ENCODE measurements at regions not wholly inside any gene's neighbourhood (a gene's known extent, or its start where the extent isn't known, plus 50 kb on each side); places are given as distances from the start of the nearest gene placed in this dataset.

- no peaks in the 10 kb centered on the region for H3K4me1 ChIP-seq (ENCODE audit: control insufficient read depth in 2 of 2, insufficient read depth in 2 of 2, low read length in 2 of 2)
- no peak overlapping the region for H3K9ac ChIP-seq (ENCODE audit: low read depth in 1 of 2, low read length in 2 of 2)
- H3K4me3 ChIP-seq (ENCODE audit: low read length in 2 of 2), result no peak overlapping the region
- H3K9me3 ChIP-seq (ENCODE audit: control insufficient read depth in 2 of 2, low read length in 2 of 2), result no peaks in the 10 kb centered on the region
- no peak overlapping the region for H3K27ac ChIP-seq (ENCODE audit: low read depth in 2 of 2, low read length in 2 of 2)
- peaks cover 3 to 9% of the 10 kb centered on the region in 2 donors for H3K27me3 ChIP-seq (ENCODE audit: control insufficient read depth in 2 of 2, insufficient read depth in 2 of 2, low read length in 2 of 2)
- no peaks in the 10 kb centered on the region for H3K36me3 ChIP-seq (ENCODE audit: control insufficient read depth in 2 of 2, insufficient read depth in 2 of 2, low read length in 2 of 2)
Observed at GRCh38 chr1:36733748-36734147, 251.0 kb upstream of the CSF3R start.

- Histone ChIP-seq H3K27ac (ENCODE audit: low read depth in 2 of 2, low read length in 2 of 2) (no peak overlapping the region), H3K27me3 (ENCODE audit: control insufficient read depth in 2 of 2, insufficient read depth in 2 of 2, low read length in 2 of 2) (peaks cover 0 to 4% of the 10 kb centered on the region in 2 donors), H3K9me3 (ENCODE audit: control insufficient read depth in 2 of 2, low read length in 2 of 2) (no peaks in the 10 kb centered on the region), H3K9ac (ENCODE audit: low read depth in 1 of 2, low read length in 2 of 2) (no peak overlapping the region), H3K4me3 (ENCODE audit: low read length in 2 of 2) (no peak overlapping the region), H3K4me1 (ENCODE audit: control insufficient read depth in 2 of 2, insufficient read depth in 2 of 2, low read length in 2 of 2) (no peaks in the 10 kb centered on the region), H3K36me3 (ENCODE audit: control insufficient read depth in 2 of 2, insufficient read depth in 2 of 2, low read length in 2 of 2) (no peaks in the 10 kb centered on the region)
Observed at GRCh38 chr1:36732015-36732356, 249.3 kb upstream of the CSF3R start.

- no peaks in the 10 kb centered on the region for H3K9me3 ChIP-seq (ENCODE audit: control insufficient read depth in 2 of 2, low read length in 2 of 2)
- H3K4me3 ChIP-seq (ENCODE audit: low read length in 2 of 2), result no peak overlapping the region
- H3K36me3 ChIP-seq (ENCODE audit: control insufficient read depth in 2 of 2, insufficient read depth in 2 of 2, low read length in 2 of 2), result no peaks in the 10 kb centered on the region
- H3K27ac ChIP-seq (ENCODE audit: low read depth in 2 of 2, low read length in 2 of 2), result no peak overlapping the region
- no peaks in the 10 kb centered on the region for H3K4me1 ChIP-seq (ENCODE audit: control insufficient read depth in 2 of 2, insufficient read depth in 2 of 2, low read length in 2 of 2)
- H3K27me3 ChIP-seq (ENCODE audit: control insufficient read depth in 2 of 2, insufficient read depth in 2 of 2, low read length in 2 of 2), result peaks cover 0 to 2% of the 10 kb centered on the region in 2 donors
- H3K9ac ChIP-seq (ENCODE audit: low read depth in 1 of 2, low read length in 2 of 2), result no peak overlapping the region
Observed at GRCh38 chr1:36731226-36732014, 248.7 kb upstream of the CSF3R start.

- no peaks in the 10 kb centered on the region for H3K27me3 ChIP-seq (ENCODE audit: control insufficient read depth in 2 of 2, insufficient read depth in 2 of 2, low read length in 2 of 2)
- H3K9ac ChIP-seq (ENCODE audit: low read depth in 1 of 2, low read length in 2 of 2), result no peak overlapping the region
- no peaks in the 10 kb centered on the region for H3K4me1 ChIP-seq (ENCODE audit: control insufficient read depth in 2 of 2, insufficient read depth in 2 of 2, low read length in 2 of 2)
- H3K9me3 ChIP-seq (ENCODE audit: control insufficient read depth in 2 of 2, low read length in 2 of 2), result no peaks in the 10 kb centered on the region
- H3K36me3 ChIP-seq (ENCODE audit: control insufficient read depth in 2 of 2, insufficient read depth in 2 of 2, low read length in 2 of 2), result no peaks in the 10 kb centered on the region
- H3K27ac ChIP-seq (ENCODE audit: low read depth in 2 of 2, low read length in 2 of 2), result no peak overlapping the region
- H3K4me3 ChIP-seq (ENCODE audit: low read length in 2 of 2), result no peak overlapping the region
Observed at GRCh38 chr1:36730599-36730998, 247.9 kb upstream of the CSF3R start.

GRCh38 chr1:36729716-36730510 is 247.2 kb upstream of the CSF3R start:
- no peak overlapping the region for H3K9ac ChIP-seq (ENCODE audit: low read depth in 1 of 2, low read length in 2 of 2)
- H3K27me3 ChIP-seq (ENCODE audit: control insufficient read depth in 2 of 2, insufficient read depth in 2 of 2, low read length in 2 of 2), result no peaks in the 10 kb centered on the region
- no peak overlapping the region for H3K4me3 ChIP-seq (ENCODE audit: low read length in 2 of 2)
- no peaks in the 10 kb centered on the region for H3K36me3 ChIP-seq (ENCODE audit: control insufficient read depth in 2 of 2, insufficient read depth in 2 of 2, low read length in 2 of 2)
- no peak overlapping the region for H3K27ac ChIP-seq (ENCODE audit: low read depth in 2 of 2, low read length in 2 of 2)
- H3K9me3 ChIP-seq (ENCODE audit: control insufficient read depth in 2 of 2, low read length in 2 of 2), result no peaks in the 10 kb centered on the region
- H3K4me1 ChIP-seq (ENCODE audit: control insufficient read depth in 2 of 2, insufficient read depth in 2 of 2, low read length in 2 of 2), result no peaks in the 10 kb centered on the region

- Histone ChIP-seq H3K9me3 (ENCODE audit: control insufficient read depth in 2 of 2, low read length in 2 of 2) (no peaks in the 10 kb centered on the region), H3K36me3 (ENCODE audit: control insufficient read depth in 2 of 2, insufficient read depth in 2 of 2, low read length in 2 of 2) (no peaks in the 10 kb centered on the region), H3K9ac (ENCODE audit: low read depth in 1 of 2, low read length in 2 of 2) (no peak overlapping the region), H3K27ac (ENCODE audit: low read depth in 2 of 2, low read length in 2 of 2) (no peak overlapping the region), H3K4me1 (ENCODE audit: control insufficient read depth in 2 of 2, insufficient read depth in 2 of 2, low read length in 2 of 2) (no peaks in the 10 kb centered on the region), H3K27me3 (ENCODE audit: control insufficient read depth in 2 of 2, insufficient read depth in 2 of 2, low read length in 2 of 2) (no peaks in the 10 kb centered on the region), H3K4me3 (ENCODE audit: low read length in 2 of 2) (no peak overlapping the region)
Observed at GRCh38 chr1:36729289-36729688, 246.6 kb upstream of the CSF3R start.

- Histone ChIP-seq H3K27me3 (ENCODE audit: control insufficient read depth in 2 of 2, insufficient read depth in 2 of 2, low read length in 2 of 2) (no peaks in the 10 kb centered on the region), H3K36me3 (ENCODE audit: control insufficient read depth in 2 of 2, insufficient read depth in 2 of 2, low read length in 2 of 2) (no peaks in the 10 kb centered on the region), H3K4me1 (ENCODE audit: control insufficient read depth in 2 of 2, insufficient read depth in 2 of 2, low read length in 2 of 2) (no peaks in the 10 kb centered on the region), H3K27ac (ENCODE audit: low read depth in 2 of 2, low read length in 2 of 2) (no peak overlapping the region), H3K9ac (ENCODE audit: low read depth in 1 of 2, low read length in 2 of 2) (no peak overlapping the region), H3K9me3 (ENCODE audit: control insufficient read depth in 2 of 2, low read length in 2 of 2) (no peaks in the 10 kb centered on the region), H3K4me3 (ENCODE audit: low read length in 2 of 2) (no peak overlapping the region)
Observed at GRCh38 chr1:36728846-36729245, 246.1 kb upstream of the CSF3R start.

GRCh38 chr1:36728051-36728450 is 245.3 kb upstream of the CSF3R start:
- Histone ChIP-seq H3K4me3 (ENCODE audit: low read length in 2 of 2) (no peak overlapping the region), H3K36me3 (ENCODE audit: control insufficient read depth in 2 of 2, insufficient read depth in 2 of 2, low read length in 2 of 2) (no peaks in the 10 kb centered on the region), H3K9me3 (ENCODE audit: control insufficient read depth in 2 of 2, low read length in 2 of 2) (no peaks in the 10 kb centered on the region), H3K27me3 (ENCODE audit: control insufficient read depth in 2 of 2, insufficient read depth in 2 of 2, low read length in 2 of 2) (no peaks in the 10 kb centered on the region), H3K9ac (ENCODE audit: low read depth in 1 of 2, low read length in 2 of 2) (no peak overlapping the region), H3K27ac (ENCODE audit: low read depth in 2 of 2, low read length in 2 of 2) (no peak overlapping the region), H3K4me1 (ENCODE audit: control insufficient read depth in 2 of 2, insufficient read depth in 2 of 2, low read length in 2 of 2) (no peaks in the 10 kb centered on the region)

GRCh38 chr1:36725151-36725550 is 242.4 kb upstream of the CSF3R start:
- H3K36me3 ChIP-seq (ENCODE audit: control insufficient read depth in 2 of 2, insufficient read depth in 2 of 2, low read length in 2 of 2), result no peaks in the 10 kb centered on the region
- no peaks in the 10 kb centered on the region for H3K4me1 ChIP-seq (ENCODE audit: control insufficient read depth in 2 of 2, insufficient read depth in 2 of 2, low read length in 2 of 2)
- no peak overlapping the region for H3K4me3 ChIP-seq (ENCODE audit: low read length in 2 of 2)
- H3K9ac ChIP-seq (ENCODE audit: low read depth in 1 of 2, low read length in 2 of 2), result no peak overlapping the region
- no peaks in the 10 kb centered on the region for H3K27me3 ChIP-seq (ENCODE audit: control insufficient read depth in 2 of 2, insufficient read depth in 2 of 2, low read length in 2 of 2)
- no peak overlapping the region for H3K27ac ChIP-seq (ENCODE audit: low read depth in 2 of 2, low read length in 2 of 2)
- H3K9me3 ChIP-seq (ENCODE audit: control insufficient read depth in 2 of 2, low read length in 2 of 2), result no peaks in the 10 kb centered on the region

- Histone ChIP-seq H3K27me3 (ENCODE audit: control insufficient read depth in 2 of 2, insufficient read depth in 2 of 2, low read length in 2 of 2) (no peaks in the 10 kb centered on the region), H3K4me1 (ENCODE audit: control insufficient read depth in 2 of 2, insufficient read depth in 2 of 2, low read length in 2 of 2) (no peaks in the 10 kb centered on the region), H3K4me3 (ENCODE audit: low read length in 2 of 2) (no peak overlapping the region), H3K9me3 (ENCODE audit: control insufficient read depth in 2 of 2, low read length in 2 of 2) (no peaks in the 10 kb centered on the region), H3K36me3 (ENCODE audit: control insufficient read depth in 2 of 2, insufficient read depth in 2 of 2, low read length in 2 of 2) (no peaks in the 10 kb centered on the region), H3K9ac (ENCODE audit: low read depth in 1 of 2, low read length in 2 of 2) (no peak overlapping the region), H3K27ac (ENCODE audit: low read depth in 2 of 2, low read length in 2 of 2) (no peak overlapping the region)
Observed at GRCh38 chr1:36723813-36724212, 241.1 kb upstream of the CSF3R start.

Data from mucosa of rectum (tissue), 2 donors.